CD4-positive, alpha-beta T cell (primary cell): ENCODE measurements at regions not wholly inside any gene's neighbourhood (a gene's known extent, or its start where the extent isn't known, plus 50 kb on each side); places are given as distances from the start of the nearest gene placed in this dataset.

ENCODE experiments used
- ATAC-seq: fragments of 200-7000 bp; cut with Tn5 transposase; one replicate; pipeline ENCODE4 v1.10.0; 2022; ENCODE audit warnings: mild to moderate bottlenecking; ENCODE audit not compliant: poor library complexity
- CTCF ChIA-PET: fragments of 350-600 bp; sonication (Branson Sonifier 250); formaldehyde crosslinking; loops from one replicate; lab custom pipeline; 2021; ENCODE audit warnings: antibody characterized with exemption, inconsistent platforms; lab: Charles Lee
- POLR2A ChIA-PET: fragments of 350-600 bp; sonication (Branson Sonifier 250); formaldehyde crosslinking; loops from one replicate; lab custom pipeline; 2021; ENCODE audit warnings: antibody characterized with exemption, inconsistent platforms; lab: Charles Lee
- DNase-seq, 14 experiments: peaks; one replicate each; pipeline ENCODE4 v3.0.0-alpha.2; 2013 to 2020; ENCODE audit warnings: mixed read lengths in 2 of 14
- H3K27ac ChIP-seq, 2 donors: one replicate each; pipeline versions ENCODE4 v1.5.1 to v1.7.0; 2013; ENCODE audit warnings: low read length in 2 of 2, low read depth in 1 of 2, mild to moderate bottlenecking in 1 of 2
- H3K27me3 ChIP-seq, 2 experiments: 1 replicate in 1 of 2; 2 replicates in 1 of 2; pipeline versions ENCODE4 v1.6.1 to v1.7.0; 2013; ENCODE audit warnings: low read length in 2 of 2, control low read depth in 1 of 2, mild to moderate bottlenecking in 1 of 2, moderate library complexity in 1 of 2; ENCODE audit not compliant: insufficient read depth in 2 of 2, control insufficient read depth in 1 of 2
- H3K36me3 ChIP-seq: one replicate; pipeline ENCODE4 v1.6.1; 2013; ENCODE audit warnings: low read length, control low read depth; ENCODE audit not compliant: insufficient read depth
- H3K4me1 ChIP-seq: one replicate; pipeline ENCODE4 v1.6.1; 2013; ENCODE audit warnings: low read length, control low read depth; ENCODE audit not compliant: insufficient read depth
- H3K4me3 ChIP-seq: one replicate; pipeline ENCODE4 v1.5.1; 2013; ENCODE audit warnings: mild to moderate bottlenecking, low read length, moderate library complexity
- H3K9me3 ChIP-seq, 2 experiments: 1 replicate in 1 of 2; 2 replicates in 1 of 2; pipeline versions ENCODE4 v1.6.1 to v1.7.0; 2013; ENCODE audit warnings: low read length in 2 of 2, mild to moderate bottlenecking in 2 of 2, control low read depth in 1 of 2, moderate library complexity in 1 of 2; ENCODE audit not compliant: control insufficient read depth in 1 of 2, insufficient read depth in 1 of 2
- H3K27ac Mint-ChIP-seq: one replicate; pipeline ENCODE4 v1.8.0; 2020; ENCODE audit warnings: mixed read lengths
- H3K27me3 Mint-ChIP-seq: one replicate; pipeline ENCODE4 v1.8.0; 2021; ENCODE audit warnings: mixed read lengths
- H3K36me3 Mint-ChIP-seq: one replicate; pipeline ENCODE4 v1.8.0; 2021; ENCODE audit warnings: low read depth, mixed read lengths
- H3K4me1 Mint-ChIP-seq: one replicate; pipeline ENCODE4 v1.8.0; 2021; ENCODE audit warnings: low read depth, mixed read lengths
- H3K4me3 Mint-ChIP-seq: one replicate; pipeline ENCODE4 v1.8.0; 2020; ENCODE audit warnings: mild to moderate bottlenecking, mixed read lengths
- H3K9me3 Mint-ChIP-seq: one replicate; pipeline ENCODE4 v1.8.0; 2020; ENCODE audit warnings: mixed read lengths
- CTCF ChIP-seq: fragments of 200-600 bp; IDR thresholded peaks from one replicate; pipeline ENCODE4 v1.8.0; 2022; ENCODE audit warnings: antibody characterized with exemption, mild to moderate bottlenecking
- intact Hi-C, 2 experiments: fragments of 100-400 bp; cut with DNase I in 1 of 2; cut with micrococcal nuclease in 1 of 2; formaldehyde crosslinking; loops; one replicate each; pipeline versions ENCODE4 v1.15.1 to v1.9.0; 2023 to 2025; cut with DNase I, micrococcal nuclease

- TF ChIP-seq CTCF, result no peak
- no peaks in the 10 kb centered on the region for H3K36me3 ChIP-seq
- H3K27ac ChIP-seq, result no peak overlapping the region
- no peak overlapping the region for H3K27ac Mint-ChIP-seq
- no peaks in the 10 kb centered on the region for H3K36me3 Mint-ChIP-seq
- ATAC-seq (no peak), DNase-seq (no peak)
- H3K4me3 ChIP-seq, result no peak overlapping the region
- H3K27me3 Mint-ChIP-seq, result no peaks in the 10 kb centered on the region
- POLR2A ChIA-PET, result no interaction called here
- H3K4me1 Mint-ChIP-seq, result peaks cover 17% of the 10 kb centered on the region
- H3K9me3 ChIP-seq, result no peaks in the 10 kb centered on the region
- H3K27me3 ChIP-seq, result no peaks in the 10 kb centered on the region
- H3K4me1 ChIP-seq, result peaks cover 27% of the 10 kb centered on the region
- H3K9me3 Mint-ChIP-seq, result peaks cover 3% of the 10 kb centered on the region
- CTCF ChIA-PET, result no interaction called here
- intact Hi-C loops, result no loop called here
- no peak overlapping the region for H3K4me3 Mint-ChIP-seq
Measured at GRCh38 chr1:59017501-59018231, 233.8 kb upstream of the JUN start.

GRCh38 chr1:59018446-59018845, 234.6 kb upstream of the JUN start:
- Histone ChIP-seq H3K27ac (no peak overlapping the region), H3K36me3 (no peaks in the 10 kb centered on the region), H3K27me3 (no peaks in the 10 kb centered on the region), H3K4me3 (no peak overlapping the region), H3K9me3 (no peaks in the 10 kb centered on the region), H3K4me1 (peaks cover 24% of the 10 kb centered on the region)
- H3K27me3 Mint-ChIP-seq, result no peaks in the 10 kb centered on the region
- TF ChIP-seq CTCF, result no peak
- DNase-seq (peak in 1 of 14 experiments; percentile 16), ATAC-seq (no peak)
- CTCF ChIA-PET, result no interaction called here
- intact Hi-C loops, result no loop called here
- H3K27ac Mint-ChIP-seq, result no peak overlapping the region
- H3K9me3 Mint-ChIP-seq, result peaks cover 3% of the 10 kb centered on the region
- peaks cover 17% of the 10 kb centered on the region for H3K4me1 Mint-ChIP-seq
- H3K4me3 Mint-ChIP-seq, result no peak overlapping the region
- no peaks in the 10 kb centered on the region for H3K36me3 Mint-ChIP-seq
- POLR2A ChIA-PET, result no interaction called here

- no peak overlapping the region for H3K27ac ChIP-seq
- H3K9me3 ChIP-seq, result no peaks in the 10 kb centered on the region
- peaks cover 17% of the 10 kb centered on the region for H3K4me1 Mint-ChIP-seq
- ChIA-PET POLR2A (interaction anchor here (2.3 kb wide), 1 partner anchor 235 kb away, joined by 15 read pairs; the partner anchor contains the start of gene JUN), CTCF (no interaction called here)
- DNase-seq (no peak), ATAC-seq (no peak)
- no peak for TF ChIP-seq CTCF
- no peaks in the 10 kb centered on the region for H3K36me3 ChIP-seq
- H3K27me3 ChIP-seq, result no peaks in the 10 kb centered on the region
- H3K36me3 Mint-ChIP-seq, result no peaks in the 10 kb centered on the region
- no peaks in the 10 kb centered on the region for H3K27me3 Mint-ChIP-seq
- H3K4me3 Mint-ChIP-seq, result no peak overlapping the region
- intact Hi-C loops, result no loop called here
- H3K9me3 Mint-ChIP-seq, result peaks cover 3% of the 10 kb centered on the region
- peaks cover 24% of the 10 kb centered on the region for H3K4me1 ChIP-seq
- no peak overlapping the region for H3K4me3 ChIP-seq
- no peak overlapping the region for H3K27ac Mint-ChIP-seq
Measured at GRCh38 chr1:59018860-59019259, 235.0 kb upstream of the JUN start.
